HG03342 (cell line): ENCODE measurements at regions not wholly inside any gene's neighbourhood (a gene's known extent, or its start where the extent isn't known, plus 50 kb on each side); places are given as distances from the start of the nearest gene placed in this dataset.

Source experiments
- ATAC-seq: cut with Tn5 transposase; IDR thresholded peaks from one replicate; pipeline ENCODE4 v1.9.1; 2021; ENCODE audit warnings: mild to moderate bottlenecking, moderate library complexity; ENCODE audit not compliant: unreplicated experiment

GRCh38 chr5:107266100-107266499, 404.6 kb downstream of the EFNA5 start:
- no peak for ATAC-seq

- no peak for ATAC-seq
Observed at GRCh38 chr5:107265193-107265592, 405.5 kb downstream of the EFNA5 start.

GRCh38 chr5:107263387-107264018, 407.2 kb downstream of the EFNA5 start:
- ATAC-seq, result peak; percentile 91

GRCh38 chr5:107257885-107258520, 412.7 kb downstream of the EFNA5 start:
- peak; percentile 71 for ATAC-seq

DNA sequence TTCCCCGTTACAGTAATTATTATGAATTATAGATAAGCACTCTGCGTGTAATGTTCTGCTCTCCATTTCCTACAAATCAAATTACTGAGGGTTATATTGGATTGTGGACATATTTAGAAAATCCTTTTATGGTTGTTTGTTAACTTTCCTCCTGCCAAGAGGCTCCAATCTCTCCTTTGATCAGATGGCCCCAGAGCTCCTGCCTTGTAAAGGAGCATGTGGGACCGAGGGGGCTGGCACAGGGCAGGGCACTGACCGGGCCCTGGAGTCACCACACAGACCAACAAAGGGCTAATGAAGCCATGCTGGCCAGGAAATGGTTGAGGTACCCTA, 415.9 kb downstream of the EFNA5 start:
- ATAC-seq, result no peak

DNA sequence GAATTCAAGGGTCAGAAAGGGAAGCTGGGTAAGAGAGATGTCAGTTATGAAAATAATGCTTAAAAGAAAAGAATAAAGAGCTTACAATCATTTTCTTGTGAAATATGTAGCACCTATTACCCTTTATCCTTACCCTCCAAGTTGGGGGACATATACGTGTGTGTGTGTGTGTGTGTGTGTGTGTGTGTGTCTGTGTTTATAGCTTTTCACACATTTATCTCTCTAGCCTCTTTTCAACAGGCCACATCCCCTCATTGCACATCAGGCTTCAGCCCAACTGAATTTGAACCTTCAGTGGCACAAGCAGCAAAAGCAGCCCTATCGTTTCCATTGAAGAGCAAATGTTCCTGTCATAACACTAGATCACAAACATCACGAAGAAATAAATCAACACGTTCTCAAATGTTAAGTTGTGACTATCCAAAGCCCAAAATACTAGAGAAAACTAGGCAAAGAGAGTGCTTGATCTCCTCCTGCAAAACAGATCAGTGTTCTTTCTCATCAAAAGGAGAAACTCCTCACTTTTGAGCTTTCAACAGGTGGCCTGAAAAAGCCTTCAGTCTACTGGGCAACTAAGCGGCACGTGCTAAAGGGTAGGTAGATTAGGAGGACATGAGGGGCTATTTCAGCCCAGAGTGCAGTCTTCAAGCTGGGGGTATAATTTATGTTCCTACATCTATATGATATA, 416.4 kb downstream of the EFNA5 start:
- no peak for ATAC-seq

DNA sequence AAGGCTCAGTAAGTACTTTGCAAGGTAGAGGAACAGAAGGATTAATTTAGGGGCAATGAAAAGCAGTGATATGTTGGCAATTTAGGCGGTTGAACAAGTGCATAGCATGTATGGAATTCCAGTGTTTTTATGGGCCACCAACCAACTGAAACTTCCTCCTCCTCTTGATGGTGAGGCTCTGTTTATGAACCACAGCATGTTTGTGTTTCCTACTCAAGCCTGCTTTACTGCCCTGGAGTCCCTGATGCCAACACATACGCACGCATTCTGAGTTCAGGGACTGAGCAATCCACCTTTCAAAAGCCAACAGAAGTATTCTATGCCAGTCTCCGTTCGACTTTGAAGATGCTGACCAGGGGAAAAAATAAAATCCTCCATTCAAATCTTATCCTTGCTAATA, 417.5 kb downstream of the EFNA5 start:
- ATAC-seq, result no peak

DNA sequence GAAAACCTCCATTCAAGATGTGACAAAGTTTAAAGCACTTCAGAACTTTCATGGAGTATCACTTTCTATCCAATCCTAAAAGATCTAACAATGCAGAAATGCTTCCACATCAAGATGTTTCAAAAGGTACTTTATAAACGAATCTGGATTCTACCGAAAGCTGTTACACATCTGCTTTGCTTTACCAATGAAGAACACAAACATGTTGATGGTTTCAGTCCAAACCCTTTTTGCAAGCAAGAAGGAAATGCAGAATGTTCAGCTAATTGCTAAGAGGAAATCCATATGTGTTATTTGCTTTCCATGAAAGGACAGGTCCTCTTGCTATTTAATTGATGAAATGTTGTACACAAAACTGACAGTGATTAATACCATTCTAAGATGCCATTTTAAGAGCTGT, 419.6 kb downstream of the EFNA5 start:
- no peak for ATAC-seq

- ATAC-seq, result peak; percentile 54
Observed at GRCh38 chr5:107248066-107248695, 422.6 kb downstream of the EFNA5 start.

GRCh38 chr5:107247427-107247826, 423.3 kb downstream of the EFNA5 start:
- no peak for ATAC-seq

- no peak for ATAC-seq
Observed at GRCh38 chr5:107243220-107243579, 427.5 kb downstream of the EFNA5 start.

DNA sequence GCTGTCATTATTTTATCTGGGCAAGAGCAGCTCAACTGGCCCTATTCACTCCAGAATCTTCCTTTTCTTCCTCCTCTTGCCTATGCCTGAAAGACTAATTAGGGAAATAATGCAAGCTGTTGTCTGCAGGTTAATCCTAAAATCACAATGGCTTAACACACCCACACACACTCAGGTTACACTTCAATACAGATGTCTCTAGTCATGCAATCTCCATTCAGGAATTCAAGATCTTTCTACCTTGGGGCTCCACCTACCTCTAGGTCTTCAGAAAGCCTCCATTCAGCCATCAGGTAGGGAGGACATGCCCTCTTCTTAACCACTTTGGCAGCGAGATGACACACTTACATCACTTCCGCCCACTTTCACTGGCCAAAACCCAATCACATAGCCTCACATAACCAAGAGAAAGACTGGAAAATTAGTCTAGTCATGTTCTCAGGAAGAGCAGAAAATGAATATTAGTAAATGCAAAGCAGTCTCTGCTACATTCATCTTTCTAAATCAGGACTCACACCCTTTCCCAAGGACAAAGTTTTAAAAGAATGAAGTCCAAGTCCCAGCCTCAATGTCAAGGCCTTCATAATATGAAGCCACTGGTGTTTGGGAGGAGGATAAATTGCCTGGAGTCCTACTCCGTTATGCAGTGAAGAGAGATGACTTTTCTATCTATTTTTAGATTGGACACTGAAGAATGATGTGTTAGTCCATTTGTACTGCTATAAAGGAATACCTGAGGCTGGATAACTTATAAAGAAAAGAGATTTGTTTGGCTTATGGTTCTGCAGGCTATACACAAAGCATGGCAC, 428.1 kb downstream of the EFNA5 start:
- ATAC-seq, result no peak

- no peak for ATAC-seq
Observed at GRCh38 chr5:107241841-107242240, 428.9 kb downstream of the EFNA5 start.

DNA sequence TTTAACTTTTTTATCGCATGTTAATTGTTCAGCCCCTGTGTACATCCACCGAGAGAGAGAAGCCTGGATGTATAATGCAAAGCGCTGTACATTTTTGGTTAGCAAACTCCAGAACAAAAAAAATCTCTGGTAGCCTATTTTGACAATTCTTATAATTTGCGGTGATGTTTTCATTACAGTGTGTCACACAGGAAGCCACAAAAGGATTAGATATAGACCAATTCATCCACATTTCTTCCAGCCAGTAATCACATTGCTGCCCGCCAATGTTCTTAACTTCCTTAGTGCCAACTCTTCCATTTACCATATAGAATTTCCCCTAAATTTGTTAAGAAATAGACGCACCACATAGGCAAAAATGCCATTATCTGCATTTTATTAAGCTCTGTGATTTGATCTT, 435.6 kb downstream of the EFNA5 start:
- ATAC-seq, result no peak

DNA sequence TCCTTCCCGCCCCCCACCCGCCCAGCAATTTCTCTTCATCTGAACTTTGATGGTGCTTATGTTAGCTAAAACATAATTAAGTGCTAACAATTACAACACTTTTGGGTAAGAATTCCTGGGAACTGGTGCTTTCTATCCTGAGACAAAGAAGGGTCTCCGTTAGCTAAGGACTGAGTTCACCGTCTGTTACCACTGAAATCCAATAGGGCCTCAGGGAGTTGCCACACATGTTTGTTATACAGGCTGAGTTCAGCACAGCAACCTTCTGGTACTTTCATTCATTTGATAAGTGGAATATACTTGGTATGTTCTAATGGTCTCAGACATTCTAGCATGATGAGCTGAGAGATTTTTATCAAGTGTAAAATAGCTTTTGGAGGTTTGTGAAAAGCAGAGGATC, 437.9 kb downstream of the EFNA5 start:
- ATAC-seq, result no peak

- ATAC-seq, result no peak
Observed at GRCh38 chr5:107232293-107232692, 438.4 kb downstream of the EFNA5 start.

GRCh38 chr5:107231191-107231590, 439.5 kb downstream of the EFNA5 start:
- no peak for ATAC-seq

GRCh38 chr5:107230367-107230766, 440.4 kb downstream of the EFNA5 start:
- ATAC-seq, result no peak

DNA sequence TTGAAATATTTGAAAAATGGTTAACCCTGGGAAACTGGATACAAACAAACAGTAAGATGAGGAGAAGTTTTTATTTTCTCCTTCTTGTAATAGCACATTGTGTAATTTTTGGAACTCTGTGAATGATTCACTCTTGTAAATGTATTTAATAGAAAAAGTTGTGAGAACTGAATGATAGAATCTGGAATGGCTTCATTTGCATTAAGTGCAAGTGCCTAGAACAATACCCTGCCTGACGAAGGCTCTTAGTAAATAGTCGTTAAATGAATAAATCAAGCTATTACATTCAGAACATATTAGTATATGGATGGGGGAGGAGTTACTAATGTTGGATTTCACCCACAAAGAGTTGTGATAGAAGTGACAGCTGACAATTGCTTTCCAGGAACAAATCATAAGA, 442.5 kb downstream of the EFNA5 start:
- no peak for ATAC-seq

DNA sequence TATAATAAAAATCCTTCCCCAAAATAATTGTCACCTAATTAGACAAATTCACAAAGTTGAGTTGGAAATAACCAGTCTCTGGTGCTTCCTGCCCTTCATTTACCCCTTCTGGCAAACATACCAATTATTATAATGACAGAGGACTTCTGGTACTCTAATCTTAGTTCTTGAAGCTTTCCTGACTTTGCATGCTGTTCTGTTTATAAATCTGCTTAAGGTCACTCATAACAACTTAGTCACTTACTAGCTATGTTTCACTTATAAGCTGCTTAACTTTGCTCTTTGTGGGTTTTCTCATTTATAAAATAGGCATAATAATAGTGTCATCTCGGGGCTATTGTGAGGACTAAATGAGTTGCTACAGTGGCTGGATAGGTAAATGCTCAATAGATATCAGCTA, 446.5 kb downstream of the EFNA5 start:
- ATAC-seq, result no peak

DNA sequence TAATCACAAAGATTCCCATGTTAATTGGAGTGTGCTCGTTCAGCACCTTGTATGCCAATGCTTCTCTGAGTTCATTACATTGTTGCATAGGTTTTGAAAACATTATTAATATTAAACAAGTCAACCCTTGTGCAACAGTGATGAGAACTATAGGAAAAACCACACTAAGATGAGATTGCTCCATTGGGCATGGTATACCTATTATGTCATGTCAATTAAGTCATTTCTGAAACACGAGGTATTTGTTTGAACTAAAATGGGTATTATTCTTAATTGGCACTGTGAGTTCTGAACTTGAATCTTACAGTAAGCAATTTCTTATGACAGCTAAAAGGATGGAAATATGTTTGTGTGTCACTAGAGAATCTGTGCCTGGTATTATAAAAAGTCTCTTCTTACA, 447.7 kb downstream of the EFNA5 start:
- ATAC-seq, result no peak
